Stomach (tissue), 8 donors: ENCODE measurements at regions not wholly inside any gene's neighbourhood (a gene's known extent, or its start where the extent isn't known, plus 50 kb on each side); places are given as distances from the start of the nearest gene placed in this dataset.

Source experiments
- DNase-seq, 2 donors: peaks; one replicate each; pipeline versions ENCODE4 v3.0.0 to v3.0.0-alpha.2; 2013 to 2019
- H3K27ac ChIP-seq, 5 donors: fragments of 200-600 bp in 4 of 5; sonication (generic) in 4 of 5; one replicate each; pipeline ENCODE4 v1.5.1; 2013 to 2019; ENCODE audit warnings: mild to moderate bottlenecking in 1 of 5, moderate library complexity in 1 of 5
- H3K27me3 ChIP-seq, 3 donors: fragments of 200-600 bp; sonication (generic); one replicate each; pipeline ENCODE4 v1.5.1; 2017 to 2019; ENCODE audit warnings: mixed run types in 1 of 3
- H3K36me3 ChIP-seq, 4 donors: fragments of 200-600 bp; sonication (generic); 1 replicate in 3 of 4; 2 replicates in 1 of 4; pipeline ENCODE4 v1.5.1; 2016 to 2019
- H3K4me1 ChIP-seq, 4 donors: fragments of 200-600 bp; sonication (generic); one replicate each; pipeline ENCODE4 v1.5.1; 2016 to 2019
- H3K4me3 ChIP-seq, 4 donors: fragments of 200-600 bp; sonication (generic) in 3 of 4; one replicate each; pipeline ENCODE4 v1.5.1; 2016 to 2019; ENCODE audit warnings: mild to moderate bottlenecking in 1 of 4
- H3K9me3 ChIP-seq, 4 donors: fragments of 200-600 bp; sonication (generic); one replicate each; pipeline ENCODE4 v1.5.1; 2016 to 2019
- CTCF ChIP-seq, 7 experiments: fragments of 450-650 bp in 4 of 7; fragments of 200-600 bp in 3 of 7; sonication (generic) in 3 of 7; IDR thresholded peaks; one replicate each; pipeline ENCODE4 v1.5.1; 2016 to 2019; ENCODE audit warnings: antibody characterized with exemption in 7 of 7, control low read depth in 2 of 7, mild to moderate bottlenecking in 1 of 7
- EP300 ChIP-seq: sonication (generic); formaldehyde crosslinking; IDR thresholded peaks from one replicate; pipeline ENCODE4 v1.6.1; 2017; ENCODE audit warnings: antibody characterized with exemption
- POLR2A ChIP-seq, 4 donors: fragments of 450-650 bp; IDR thresholded peaks; one replicate each; pipeline ENCODE4 v1.6.1; 2016; ENCODE audit warnings: antibody characterized with exemption in 4 of 4, control low read depth in 2 of 4, mild to moderate bottlenecking in 1 of 4, moderate library complexity in 1 of 4
- POLR2AphosphoS5 ChIP-seq, 3 donors: sonication (generic); formaldehyde crosslinking; IDR thresholded peaks; one replicate each; pipeline ENCODE4 v1.6.1; 2016; ENCODE audit warnings: antibody characterized with exemption in 3 of 3
- WGBS, 5 donors: extraction: QIAGEN DNeasy Blood & Tissue Kit in 3 of 5; methylation state at CpG; one replicate each; pipeline versions ENCODE4 v1.1.5 to v1.1.7; 2013 to 2018; 5-methylcytosine and 5-hydroxymethylcytosine counted together
- intact Hi-C: fragments of 100-400 bp; cut with DNase I; formaldehyde crosslinking; loops from one replicate; pipeline ENCODE4 v1.15.1; 2023; ENCODE audit warnings: low total_unique reads
- donor health status: healthy with polysubstance abuse.
- donor health status: Bipolar disorder and iron deficiency.
- donor health status: healthy.

GRCh38 chr2:67576991-67577390 is 179.9 kb downstream of the ETAA1 start:
- Histone ChIP-seq H3K9me3 (peaks cover 0 to 7% (median 3%) of the 10 kb centered on the region in 4 donors), H3K27me3 (no peaks in the 10 kb centered on the region), H3K4me3 (no peak overlapping the region), H3K4me1 (peaks cover 0 to 9% (median 1%) of the 10 kb centered on the region in 4 donors), H3K27ac (no peak overlapping the region), H3K36me3 (no peaks in the 10 kb centered on the region)
- intact Hi-C loops, result no loop called here
- TF ChIP-seq EP300 (no peak), POLR2A (IDR thresholded peaks at IDR 0.05) (no peak), POLR2AphosphoS5 (IDR thresholded peaks at IDR 0.05) (no peak), CTCF (IDR thresholded peaks at IDR 0.05) (no peak)
- WGBS, 5 donors, result 89 to 95% (median 95%) methylated on average over 4 of the region's 4 CpGs
- no peak for DNase-seq

GRCh38 chr2:67579216-67579615 is 182.1 kb downstream of the ETAA1 start:
- Histone ChIP-seq H3K4me3 (no peak overlapping the region), H3K27me3 (no peaks in the 10 kb centered on the region), H3K36me3 (no peaks in the 10 kb centered on the region), H3K4me1 (no peaks in the 10 kb centered on the region), H3K9me3 (peaks cover 4 to 28% (median 18%) of the 10 kb centered on the region in 4 donors), H3K27ac (no peak overlapping the region)
- 11 to 23% (median 15%) methylated on average over 2 of the region's 2 CpGs for WGBS, 5 donors
- intact Hi-C loops, result no loop called here
- TF ChIP-seq EP300 (no peak), CTCF (IDR thresholded peaks at IDR 0.05) (no peak), POLR2AphosphoS5 (IDR thresholded peaks at IDR 0.05) (no peak), POLR2A (IDR thresholded peaks at IDR 0.05) (no peak)
- no peak for DNase-seq

- WGBS, 5 donors, result 0 to 100% (median 63%) methylated on average over 1 of the region's 1 CpG
- Histone ChIP-seq H3K4me3 (no peak overlapping the region), H3K4me1 (no peaks in the 10 kb centered on the region), H3K27ac (no peak overlapping the region), H3K36me3 (no peaks in the 10 kb centered on the region), H3K9me3 (peaks cover 4 to 34% (median 21%) of the 10 kb centered on the region in 4 donors), H3K27me3 (no peaks in the 10 kb centered on the region)
- DNase-seq, result no peak
- TF ChIP-seq EP300 (no peak), POLR2AphosphoS5 (IDR thresholded peaks at IDR 0.05) (no peak), POLR2A (IDR thresholded peaks at IDR 0.05) (no peak), CTCF (IDR thresholded peaks at IDR 0.05) (no peak)
- intact Hi-C loops, result no loop called here
These were observed 182.7 kb downstream of the ETAA1 start for GRCh38 chr2:67579806-67580205.

- peaks cover 4 to 52% (median 36%) of the 10 kb centered on the region in 4 donors for H3K9me3 ChIP-seq
- no peaks in the 10 kb centered on the region for H3K36me3 ChIP-seq
- H3K27ac ChIP-seq, result no peak overlapping the region
- 70 to 75% (median 71%) methylated on average over 7 of the region's 7 CpGs for WGBS, 5 donors
- no peaks in the 10 kb centered on the region for H3K27me3 ChIP-seq
- TF ChIP-seq POLR2AphosphoS5 (IDR thresholded peaks at IDR 0.05) (no peak), CTCF (IDR thresholded peaks at IDR 0.05) (no peak), EP300 (no peak), POLR2A (IDR thresholded peaks at IDR 0.05) (no peak)
- no peaks in the 10 kb centered on the region for H3K4me1 ChIP-seq
- intact Hi-C loops, result no loop called here
- no peak for DNase-seq
- no peak overlapping the region for H3K4me3 ChIP-seq
These were observed 184.6 kb downstream of the ETAA1 start for GRCh38 chr2:67581751-67582150.
